T-helper 17 cell (primary cell): ENCODE measurements at regions not wholly inside any gene's neighbourhood (a gene's known extent, or its start where the extent isn't known, plus 50 kb on each side); places are given as distances from the start of the nearest gene placed in this dataset.

Experiments
- ATAC-seq: fragments of 150-1000 bp; cut with Tn5 transposase; 2 replicates; pipeline ENCODE4 v1.10.0; 2021; ENCODE audit warnings: mild to moderate bottlenecking, moderate library complexity
- DNase-seq, 3 donors: peaks; one replicate each; pipeline versions ENCODE4 v3.0.0 to v3.0.0-alpha.2; 2020 to 2021
- H3K9me3 ChIP-seq: one replicate; pipeline ENCODE4 v1.7.0; 2013; ENCODE audit warnings: low read length, mild to moderate bottlenecking; ENCODE audit not compliant: control insufficient read depth, poor library complexity, severe bottlenecking
- H3K27ac Mint-ChIP-seq: one replicate; pipeline ENCODE4 v1.8.0; 2022; ENCODE audit warnings: mild to moderate bottlenecking, moderate library complexity, mixed read lengths
- H3K27me3 Mint-ChIP-seq: one replicate; pipeline ENCODE4 v1.8.0; 2022; ENCODE audit warnings: mixed read lengths
- H3K36me3 Mint-ChIP-seq: one replicate; pipeline ENCODE4 v1.8.0; 2022; ENCODE audit warnings: low read depth, mixed read lengths
- H3K4me1 Mint-ChIP-seq: one replicate; pipeline ENCODE4 v1.8.0; 2022; ENCODE audit warnings: mild to moderate bottlenecking, mixed read lengths
- H3K4me3 Mint-ChIP-seq: one replicate; pipeline ENCODE4 v1.8.0; 2022; ENCODE audit warnings: mild to moderate bottlenecking, moderate library complexity, mixed read lengths

DNA sequence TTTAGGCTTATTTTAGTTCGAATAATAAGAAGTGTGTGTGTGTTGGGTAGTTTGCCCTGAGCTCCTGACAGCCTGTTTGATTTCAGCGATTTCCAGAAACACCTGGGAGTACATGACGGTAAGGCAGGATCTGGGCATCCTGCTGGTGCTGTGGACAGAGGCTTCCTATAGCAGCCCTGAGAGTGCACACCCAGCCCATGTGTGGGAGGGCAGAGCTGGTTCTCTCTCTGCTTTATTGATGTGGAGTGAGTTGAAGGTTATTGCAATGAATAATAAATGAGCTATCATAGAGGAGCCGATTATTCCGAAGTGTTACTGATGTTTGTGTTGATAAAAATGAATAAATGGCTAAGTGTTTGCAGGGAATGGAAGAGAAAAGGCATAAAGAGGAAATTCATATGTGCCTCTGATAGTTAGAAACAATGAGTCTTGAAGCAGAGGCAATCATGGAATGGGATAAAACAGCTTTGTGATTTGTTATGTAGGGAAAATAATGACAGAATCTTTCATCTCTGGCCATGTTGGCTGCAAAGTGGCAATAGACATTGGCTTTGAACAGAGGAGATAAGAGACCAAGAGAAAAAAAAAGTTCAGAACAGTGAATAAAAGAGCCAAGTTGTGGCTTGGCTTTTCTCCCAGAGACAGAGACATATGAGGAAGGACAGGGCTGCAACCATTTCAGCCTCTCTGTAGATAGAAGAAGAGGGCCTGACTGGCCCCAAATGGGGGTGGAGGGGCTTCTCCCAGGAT lies 166.2 kb upstream of the CHD6 start:
- Mint-ChIP-seq H3K4me3 (no peak overlapping the region), H3K4me1 (no peaks in the 10 kb centered on the region), H3K36me3 (no peaks in the 10 kb centered on the region), H3K27me3 (peaks cover 18% of the 10 kb centered on the region), H3K27ac (no peak overlapping the region)
- no peak for DNase-seq
- no peaks in the 10 kb centered on the region for H3K9me3 ChIP-seq
- ATAC-seq = no peak

DNA sequence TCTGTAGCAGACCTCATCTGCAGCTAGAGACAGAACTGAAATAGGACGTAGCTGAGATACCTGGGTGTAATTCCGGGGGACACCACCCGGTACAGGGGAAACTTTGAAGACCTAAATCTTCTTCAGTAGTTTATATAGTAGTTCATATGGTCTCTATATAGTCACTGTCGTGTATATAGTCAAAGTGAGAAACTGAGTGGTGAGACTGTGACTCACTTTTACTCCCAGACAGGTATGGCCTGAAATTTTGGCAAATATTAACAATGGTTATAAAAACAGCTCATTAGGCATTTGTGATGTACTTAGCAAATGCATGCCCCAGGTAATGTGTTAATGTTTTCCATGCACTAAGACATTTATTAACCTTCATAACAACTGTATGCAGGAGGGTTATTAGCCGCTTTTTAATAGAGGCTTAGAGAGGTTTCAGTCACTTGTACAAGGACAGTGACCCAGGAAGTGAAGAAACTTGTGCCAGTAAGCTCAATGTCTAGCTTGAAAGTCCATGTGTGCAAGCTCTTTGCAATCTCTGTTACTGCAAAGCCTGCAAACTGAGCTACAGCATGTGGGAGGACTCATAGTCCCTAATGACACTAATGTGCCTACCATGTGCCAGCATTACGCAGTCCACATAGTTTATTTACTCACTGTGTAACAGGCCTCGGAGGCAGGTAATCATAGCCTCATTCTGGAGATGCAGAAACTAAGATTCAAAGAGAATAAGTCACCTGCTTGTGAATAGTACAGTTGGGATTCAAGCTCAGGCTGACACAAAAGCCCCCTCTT lies 165.4 kb upstream of the CHD6 start:
- Mint-ChIP-seq H3K27me3 (peaks cover 25% of the 10 kb centered on the region), H3K4me1 (no peaks in the 10 kb centered on the region), H3K27ac (no peak overlapping the region), H3K36me3 (no peaks in the 10 kb centered on the region), H3K4me3 (no peak overlapping the region)
- DNase-seq = no peak
- no peaks in the 10 kb centered on the region for H3K9me3 ChIP-seq
- no peak for ATAC-seq

DNA sequence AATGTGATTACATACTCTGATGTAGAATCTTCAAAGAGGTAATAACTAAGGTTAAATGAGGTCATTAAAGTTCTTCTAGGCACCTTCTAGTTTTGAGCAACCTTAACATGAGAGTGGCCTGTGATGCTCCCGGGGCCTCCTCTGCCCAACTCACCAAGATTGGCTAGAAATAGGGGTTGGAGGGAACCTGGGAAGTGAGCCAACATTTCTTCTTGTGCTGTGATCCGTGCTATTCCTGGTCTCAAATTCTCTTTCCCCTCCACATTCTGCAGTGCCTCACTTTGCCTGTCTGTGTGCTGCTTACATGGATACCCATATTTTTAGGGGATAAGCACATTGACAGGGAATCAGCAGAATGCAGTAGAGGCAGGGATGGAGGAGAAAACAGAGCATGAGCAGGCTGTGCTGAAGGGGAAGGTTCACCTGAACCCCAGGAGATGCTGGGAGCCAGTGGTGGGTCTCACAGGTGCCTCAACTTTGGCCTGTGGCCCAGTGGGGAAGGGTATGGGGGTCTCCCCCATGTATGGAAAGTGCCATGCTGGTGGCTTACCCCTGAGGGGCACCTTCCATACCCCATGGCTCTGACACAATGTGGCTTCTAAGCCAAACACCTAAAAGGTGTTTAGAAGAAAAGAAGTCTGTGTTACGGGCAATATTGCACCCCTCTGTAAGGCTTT lies 164.7 kb upstream of the CHD6 start:
- Mint-ChIP-seq H3K27me3 (peaks cover 29% of the 10 kb centered on the region), H3K27ac (no peak overlapping the region), H3K4me1 (no peaks in the 10 kb centered on the region), H3K4me3 (no peak overlapping the region), H3K36me3 (no peaks in the 10 kb centered on the region)
- H3K9me3 ChIP-seq = no peaks in the 10 kb centered on the region
- DNase-seq = no peak
- ATAC-seq = no peak

DNA sequence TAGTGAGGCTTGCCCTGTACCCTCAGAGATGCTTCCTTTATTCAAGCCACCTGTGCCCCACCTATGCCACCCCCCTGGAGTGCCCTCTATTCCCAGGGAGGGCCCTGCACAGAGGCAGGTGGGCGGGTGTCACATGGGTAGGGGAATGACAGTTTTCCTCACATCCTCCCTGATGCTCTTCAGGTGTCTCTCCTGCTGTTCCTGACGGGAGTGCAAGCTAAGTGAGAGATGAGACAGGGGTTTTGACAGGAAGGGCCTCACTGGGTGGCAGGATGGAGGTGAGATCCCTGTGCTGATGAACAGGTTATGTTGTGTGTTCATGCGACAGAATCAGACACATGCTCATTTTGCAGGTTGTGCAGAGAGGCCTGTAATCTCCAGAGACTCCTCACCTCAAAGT lies 164.1 kb upstream of the CHD6 start:
- no peaks in the 10 kb centered on the region for H3K4me1 Mint-ChIP-seq
- no peak for ATAC-seq
- no peaks in the 10 kb centered on the region for H3K36me3 Mint-ChIP-seq
- H3K9me3 ChIP-seq = no peaks in the 10 kb centered on the region
- no peak for DNase-seq
- no peak overlapping the region for H3K27ac Mint-ChIP-seq
- no peak overlapping the region for H3K4me3 Mint-ChIP-seq
- H3K27me3 Mint-ChIP-seq = peaks cover 29% of the 10 kb centered on the region

DNA sequence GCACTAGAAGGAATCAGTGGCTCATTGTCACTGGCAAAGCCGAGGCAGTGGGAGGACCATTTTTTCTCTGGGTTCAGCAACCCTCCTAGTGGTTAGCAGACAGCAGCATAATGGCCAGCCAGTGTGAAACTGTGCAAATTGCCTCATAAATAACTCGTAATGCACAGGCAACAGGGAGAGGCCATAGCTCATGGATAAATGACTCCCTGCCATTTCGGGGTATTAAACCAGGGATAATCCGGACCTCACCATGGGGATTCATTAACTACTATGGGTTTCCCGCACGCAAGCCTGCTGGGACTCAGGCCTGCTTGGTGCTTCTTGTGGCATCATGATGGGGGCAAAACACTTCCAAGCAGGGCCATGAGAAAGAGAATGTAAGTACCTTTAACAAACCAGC lies 158.2 kb upstream of the CHD6 start:
- no peaks in the 10 kb centered on the region for H3K36me3 Mint-ChIP-seq
- H3K4me1 Mint-ChIP-seq = no peaks in the 10 kb centered on the region
- no peak overlapping the region for H3K4me3 Mint-ChIP-seq
- H3K27ac Mint-ChIP-seq = no peak overlapping the region
- H3K9me3 ChIP-seq = no peaks in the 10 kb centered on the region
- H3K27me3 Mint-ChIP-seq = peaks cover 55% of the 10 kb centered on the region
- no peak for ATAC-seq
- DNase-seq = no peak

DNA sequence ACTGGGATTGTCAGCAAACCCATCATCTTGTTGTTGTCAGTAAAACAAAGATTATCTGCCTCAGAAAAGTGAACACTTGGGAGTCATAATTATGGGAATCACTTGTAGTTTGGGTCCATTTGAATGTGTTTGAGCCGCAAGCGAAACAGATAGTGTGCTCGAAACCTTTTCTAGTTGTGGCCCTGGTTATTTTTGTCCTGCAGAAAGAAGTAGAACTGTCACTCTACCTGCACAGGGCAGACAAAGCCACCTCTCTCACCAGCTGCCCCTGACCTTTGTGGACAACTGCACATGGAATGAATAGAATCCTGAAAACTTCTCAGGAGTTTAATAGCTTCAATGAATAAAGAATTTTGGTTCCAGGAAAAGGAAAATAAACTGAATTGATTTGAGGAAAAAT lies 156.1 kb upstream of the CHD6 start:
- DNase-seq (no peak), ATAC-seq (no peak)
- no peaks in the 10 kb centered on the region for H3K9me3 ChIP-seq
- Mint-ChIP-seq H3K27me3 (peaks cover 56% of the 10 kb centered on the region), H3K36me3 (no peaks in the 10 kb centered on the region), H3K27ac (no peak overlapping the region), H3K4me1 (no peaks in the 10 kb centered on the region), H3K4me3 (no peak overlapping the region)

DNA sequence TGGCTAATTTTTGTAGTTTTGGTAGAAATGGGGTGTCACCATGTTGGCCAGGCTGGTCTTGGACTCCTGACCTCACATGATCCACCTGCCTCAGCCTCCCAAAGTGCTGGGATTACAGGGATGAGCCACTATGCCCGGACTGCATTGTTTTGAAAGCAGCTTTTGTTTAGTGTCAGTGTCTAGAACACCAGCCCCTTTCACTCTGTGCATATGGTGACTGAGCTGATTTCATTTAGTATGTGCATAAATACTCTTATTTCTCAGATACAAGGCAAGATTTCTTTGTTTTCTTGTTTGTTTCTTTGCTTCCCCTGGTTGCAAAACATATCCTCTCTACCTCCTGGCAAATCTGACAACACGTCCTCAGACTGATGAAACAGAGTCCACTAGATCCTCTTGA lies 152.8 kb upstream of the CHD6 start:
- DNase-seq (no peak), ATAC-seq (no peak)
- Mint-ChIP-seq H3K36me3 (no peaks in the 10 kb centered on the region), H3K4me1 (no peaks in the 10 kb centered on the region), H3K27ac (no peak overlapping the region), H3K4me3 (no peak overlapping the region), H3K27me3 (peaks cover 42% of the 10 kb centered on the region)
- no peaks in the 10 kb centered on the region for H3K9me3 ChIP-seq

DNA sequence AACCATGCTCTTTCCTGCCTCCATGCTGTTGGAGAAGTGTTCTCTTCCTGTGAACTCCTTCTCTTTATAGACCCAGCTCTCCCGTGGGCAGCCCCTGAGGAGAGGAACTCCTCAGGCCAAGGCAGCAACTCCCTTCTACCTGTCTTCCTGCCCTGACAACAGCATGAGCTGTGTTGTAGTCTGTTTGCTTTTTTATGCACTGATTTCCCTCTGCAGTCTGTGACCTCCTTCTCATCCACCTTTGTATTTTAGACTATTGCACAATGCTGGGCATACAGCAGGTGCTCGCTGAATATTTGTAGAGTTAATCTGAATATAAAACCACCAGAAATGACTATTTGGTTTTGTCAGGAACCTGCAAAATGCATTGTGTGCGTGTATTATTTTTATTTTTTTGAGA lies 152.2 kb upstream of the CHD6 start:
- Mint-ChIP-seq H3K4me3 (no peak overlapping the region), H3K4me1 (no peaks in the 10 kb centered on the region), H3K36me3 (no peaks in the 10 kb centered on the region), H3K27ac (no peak overlapping the region), H3K27me3 (peaks cover 41% of the 10 kb centered on the region)
- ATAC-seq (no peak), DNase-seq (no peak)
- no peaks in the 10 kb centered on the region for H3K9me3 ChIP-seq

DNA sequence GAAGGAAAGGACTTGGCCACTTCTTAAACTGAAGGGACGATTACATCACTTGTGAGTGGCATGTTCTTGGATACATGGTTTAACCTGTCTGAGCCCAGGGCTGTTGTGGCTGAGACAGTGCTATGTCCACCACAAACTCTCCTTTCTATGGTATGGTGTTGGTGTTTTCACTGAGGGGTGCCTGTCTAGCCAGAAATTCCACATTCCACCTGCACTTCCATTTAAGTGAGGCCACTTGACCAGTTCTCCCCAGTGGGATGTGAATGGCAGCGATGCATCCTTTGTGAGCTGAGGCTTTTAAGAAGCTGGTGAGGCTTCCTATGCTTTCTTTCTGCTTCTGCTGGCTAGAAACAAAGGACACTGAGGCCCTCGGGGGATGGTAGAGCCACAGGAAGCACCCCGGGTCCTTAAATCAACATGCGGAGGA lies 151.4 kb upstream of the CHD6 start:
- no peak for ATAC-seq
- no peaks in the 10 kb centered on the region for H3K36me3 Mint-ChIP-seq
- DNase-seq = no peak
- H3K27ac Mint-ChIP-seq = no peak overlapping the region
- peaks cover 33% of the 10 kb centered on the region for H3K27me3 Mint-ChIP-seq
- H3K9me3 ChIP-seq = no peaks in the 10 kb centered on the region
- no peaks in the 10 kb centered on the region for H3K4me1 Mint-ChIP-seq
- no peak overlapping the region for H3K4me3 Mint-ChIP-seq

DNA sequence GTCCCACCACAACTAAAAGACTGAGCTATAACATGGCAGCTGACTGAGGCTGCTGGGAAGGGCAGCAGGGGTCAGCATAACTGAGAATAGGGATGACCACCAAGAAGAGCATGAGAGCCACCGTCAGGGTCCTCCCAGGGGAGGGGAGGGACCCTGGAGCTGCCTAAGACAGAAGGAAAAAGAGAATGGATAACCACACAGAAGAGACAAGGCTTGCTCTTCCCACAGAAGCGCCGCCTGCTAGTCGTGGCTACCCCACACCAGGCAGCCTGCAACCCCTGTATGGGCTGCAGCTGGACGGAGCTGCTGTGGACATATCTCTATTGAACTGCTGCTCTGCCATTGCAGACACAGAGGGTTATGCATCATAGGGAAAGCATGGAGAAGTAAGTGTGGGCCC lies 132.0 kb upstream of the CHD6 start:
- no peaks in the 10 kb centered on the region for H3K9me3 ChIP-seq
- H3K36me3 Mint-ChIP-seq = peaks cover 5% of the 10 kb centered on the region
- H3K4me1 Mint-ChIP-seq = no peaks in the 10 kb centered on the region
- no peak for DNase-seq
- H3K4me3 Mint-ChIP-seq = no peak overlapping the region
- ATAC-seq = no peak
- no peak overlapping the region for H3K27ac Mint-ChIP-seq
- peaks cover 46% of the 10 kb centered on the region for H3K27me3 Mint-ChIP-seq

DNA sequence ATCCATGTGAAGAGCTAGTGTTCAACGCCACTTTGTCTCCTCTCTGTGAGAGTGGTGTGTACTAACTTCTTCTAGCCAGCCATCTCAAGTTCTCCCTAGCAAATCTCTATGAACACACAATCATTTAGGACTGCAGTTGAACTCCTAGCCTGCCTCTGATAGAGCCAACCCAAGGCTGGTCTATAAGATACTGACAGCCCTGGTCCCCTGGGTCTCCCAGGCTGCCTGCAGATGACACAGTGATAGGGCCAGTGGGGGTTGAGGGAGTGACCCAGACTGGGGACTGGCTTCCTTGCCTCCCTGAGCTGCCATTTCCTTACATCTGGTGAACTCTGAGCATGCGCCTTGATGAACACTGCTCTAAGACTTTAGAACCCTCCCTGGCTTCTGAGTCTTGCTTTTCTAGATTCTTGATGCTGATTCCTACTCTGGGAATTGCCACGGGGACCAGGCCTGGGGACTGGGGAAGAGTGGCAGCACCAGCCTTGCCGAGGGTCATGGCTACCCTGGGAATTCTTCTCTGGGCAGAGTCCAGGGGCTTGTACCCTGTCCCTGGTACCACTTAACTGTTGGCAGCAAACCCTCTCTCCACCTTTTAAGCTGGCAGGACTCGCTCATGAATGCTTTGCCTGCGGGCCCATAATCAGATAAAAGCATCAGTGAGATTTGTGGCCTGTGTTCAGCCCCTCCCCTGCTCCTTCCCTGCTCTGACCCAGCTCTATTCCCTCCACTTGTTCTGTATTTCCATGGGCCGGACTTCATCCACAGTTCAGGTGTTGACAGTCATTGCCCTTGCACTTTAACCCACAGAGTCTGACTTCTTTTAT lies 130.8 kb upstream of the CHD6 start:
- peaks cover 5% of the 10 kb centered on the region for H3K36me3 Mint-ChIP-seq
- H3K27me3 Mint-ChIP-seq = peaks cover 47% of the 10 kb centered on the region
- no peaks in the 10 kb centered on the region for H3K4me1 Mint-ChIP-seq
- ATAC-seq (no peak), DNase-seq (no peak)
- H3K27ac Mint-ChIP-seq = no peak overlapping the region
- H3K9me3 ChIP-seq = no peaks in the 10 kb centered on the region
- no peak overlapping the region for H3K4me3 Mint-ChIP-seq

DNA sequence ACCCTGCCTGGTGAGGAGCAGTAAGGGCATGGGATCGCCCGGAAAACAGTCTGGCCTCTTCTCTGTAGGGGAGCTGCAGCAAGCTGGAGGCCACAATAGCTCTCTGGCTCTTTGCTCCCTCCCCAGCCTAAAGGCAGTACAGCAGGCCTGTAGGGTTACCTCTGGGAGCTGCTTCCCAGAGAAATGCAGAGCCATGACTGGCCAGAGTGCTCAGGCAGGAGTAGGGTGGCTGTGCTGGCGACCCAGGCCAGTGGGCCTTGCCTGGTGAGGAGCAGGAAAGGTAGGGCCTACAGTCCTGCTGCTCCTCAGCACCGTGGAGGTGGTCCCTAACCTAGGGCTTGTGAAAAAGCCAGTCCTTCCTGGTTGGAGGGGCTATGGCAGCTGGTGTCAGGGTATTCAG lies 129.9 kb upstream of the CHD6 start:
- no peak for ATAC-seq
- Mint-ChIP-seq H3K4me1 (no peaks in the 10 kb centered on the region), H3K27me3 (peaks cover 47% of the 10 kb centered on the region), H3K27ac (no peak overlapping the region), H3K36me3 (peaks cover 5% of the 10 kb centered on the region), H3K4me3 (no peak overlapping the region)
- no peaks in the 10 kb centered on the region for H3K9me3 ChIP-seq
- DNase-seq = no peak

DNA sequence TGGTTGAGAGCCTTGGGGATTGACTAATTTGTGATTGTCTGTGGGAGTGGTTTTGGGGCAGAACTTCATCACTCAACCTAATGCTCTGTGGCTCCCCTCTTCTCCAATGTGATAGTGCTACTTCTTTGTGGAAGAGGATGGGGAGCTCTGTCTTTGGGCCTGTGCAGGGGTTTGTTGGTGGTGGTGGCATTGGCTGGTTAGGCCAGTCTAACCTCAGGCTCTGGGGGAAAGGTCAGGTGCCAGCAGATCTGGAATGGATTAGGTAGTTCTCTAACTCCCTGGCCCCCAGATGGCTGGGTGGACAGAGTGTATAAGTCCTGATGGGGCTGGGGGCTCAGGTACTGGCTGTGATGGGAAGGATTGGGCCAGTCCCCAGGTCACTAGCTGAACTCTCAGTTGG lies 129.0 kb upstream of the CHD6 start:
- peaks cover 49% of the 10 kb centered on the region for H3K27me3 Mint-ChIP-seq
- DNase-seq (no peak), ATAC-seq (no peak)
- H3K36me3 Mint-ChIP-seq = peaks cover 5% of the 10 kb centered on the region
- H3K27ac Mint-ChIP-seq = no peak overlapping the region
- H3K9me3 ChIP-seq = no peaks in the 10 kb centered on the region
- no peaks in the 10 kb centered on the region for H3K4me1 Mint-ChIP-seq
- no peak overlapping the region for H3K4me3 Mint-ChIP-seq
